Activated CD8-positive, alpha-beta memory T cell treated with anti-CD3 and anti-CD28 coated beads, Interleukin-2, amount 10 ng/mL, durations not matched to agents 7 days and 5 days (primary cell): ENCODE measurements at regions not wholly inside any gene's neighbourhood (a gene's known extent, or its start where the extent isn't known, plus 50 kb on each side); places are given as distances from the start of the nearest gene placed in this dataset.

Source experiments
- ATAC-seq: fragments of 150-1000 bp; cut with Tn5 transposase; one replicate; pipeline ENCODE4 v1.10.0; 2021; ENCODE audit warnings: moderate library complexity
- CTCF ChIA-PET: fragments of 350-600 bp; sonication (Branson Sonifier 250); formaldehyde crosslinking; loops from one replicate; lab custom pipeline; 2021; ENCODE audit warnings: antibody characterized with exemption; lab: Charles Lee
- DNase-seq: peaks from one replicate; pipeline ENCODE4 v3.0.0-alpha.2; 2020
- H3K27ac Mint-ChIP-seq: one replicate; pipeline ENCODE4 v1.8.0; 2021; ENCODE audit warnings: mild to moderate bottlenecking, mixed read lengths
- H3K27me3 Mint-ChIP-seq: one replicate; pipeline ENCODE4 v1.8.0; 2021; ENCODE audit warnings: mixed read lengths
- H3K36me3 Mint-ChIP-seq: one replicate; pipeline ENCODE4 v1.8.0; 2021; ENCODE audit warnings: mild to moderate bottlenecking, mixed read lengths
- H3K4me1 Mint-ChIP-seq: one replicate; pipeline ENCODE4 v1.8.0; 2021; ENCODE audit warnings: mixed read lengths
- H3K4me3 Mint-ChIP-seq: one replicate; pipeline ENCODE4 v1.8.0; 2021; ENCODE audit warnings: mild to moderate bottlenecking, moderate library complexity, mixed read lengths
- H3K9me3 Mint-ChIP-seq: one replicate; pipeline ENCODE4 v1.8.0; 2022; ENCODE audit warnings: low read depth, mixed read lengths

GRCh38 chr2:49225126-49225525 is 70.8 kb upstream of the FSHR start:
- ATAC-seq = no peak

GRCh38 chr2:49224426-49225010 is 70.2 kb upstream of the FSHR start:
- no peak overlapping the region for H3K4me3 Mint-ChIP-seq
- ATAC-seq (no peak), DNase-seq (no peak)
- no peaks in the 10 kb centered on the region for H3K9me3 Mint-ChIP-seq
- no peaks in the 10 kb centered on the region for H3K36me3 Mint-ChIP-seq
- no peaks in the 10 kb centered on the region for H3K27me3 Mint-ChIP-seq
- H3K4me1 Mint-ChIP-seq = no peaks in the 10 kb centered on the region
- CTCF ChIA-PET = no interaction called here
- H3K27ac Mint-ChIP-seq = no peak overlapping the region

More at GRCh38 chr2:49225126-49225525, 70.8 kb upstream of the FSHR start:
- no peaks in the 10 kb centered on the region for H3K27me3 Mint-ChIP-seq
- H3K4me1 Mint-ChIP-seq = no peaks in the 10 kb centered on the region
- H3K4me3 Mint-ChIP-seq = no peak overlapping the region
- no peak for DNase-seq
- CTCF ChIA-PET = no interaction called here
- no peaks in the 10 kb centered on the region for H3K36me3 Mint-ChIP-seq
- no peaks in the 10 kb centered on the region for H3K9me3 Mint-ChIP-seq
- no peak overlapping the region for H3K27ac Mint-ChIP-seq

GRCh38 chr2:49222975-49223528 is 68.7 kb upstream of the FSHR start:
- no peak overlapping the region for H3K4me3 Mint-ChIP-seq

GRCh38 chr2:49219741-49220140 is 65.4 kb upstream of the FSHR start:
- Mint-ChIP-seq H3K36me3 (no peaks in the 10 kb centered on the region), H3K4me1 (no peaks in the 10 kb centered on the region), H3K4me3 (no peak overlapping the region), H3K9me3 (peaks cover 6% of the 10 kb centered on the region), H3K27ac (no peak overlapping the region), H3K27me3 (no peaks in the 10 kb centered on the region)
- DNase-seq (no peak), ATAC-seq (no peak)
- CTCF ChIA-PET = no interaction called here

More at GRCh38 chr2:49222975-49223528, 68.7 kb upstream of the FSHR start:
- Mint-ChIP-seq H3K27ac (no peak overlapping the region), H3K9me3 (no peaks in the 10 kb centered on the region), H3K27me3 (no peaks in the 10 kb centered on the region), H3K36me3 (no peaks in the 10 kb centered on the region), H3K4me1 (no peaks in the 10 kb centered on the region)
- ATAC-seq (no peak), DNase-seq (no peak)
- CTCF ChIA-PET = no interaction called here

- no peaks in the 10 kb centered on the region for H3K36me3 Mint-ChIP-seq
- H3K27me3 Mint-ChIP-seq = no peaks in the 10 kb centered on the region
- no peaks in the 10 kb centered on the region for H3K4me1 Mint-ChIP-seq
- ATAC-seq (no peak), DNase-seq (no peak)
- H3K9me3 Mint-ChIP-seq = peaks cover 7% of the 10 kb centered on the region
- CTCF ChIA-PET = no interaction called here
- no peak overlapping the region for H3K4me3 Mint-ChIP-seq
- H3K27ac Mint-ChIP-seq = no peak overlapping the region
Observed at GRCh38 chr2:49210191-49210590, 55.9 kb upstream of the FSHR start.

GRCh38 chr2:49207204-49207603 is 52.9 kb upstream of the FSHR start:
- Mint-ChIP-seq H3K27ac (no peak overlapping the region), H3K36me3 (no peaks in the 10 kb centered on the region), H3K4me3 (no peak overlapping the region), H3K4me1 (no peaks in the 10 kb centered on the region), H3K27me3 (no peaks in the 10 kb centered on the region), H3K9me3 (peaks cover 5% of the 10 kb centered on the region)
- ATAC-seq = no peak
- no peak for DNase-seq
- CTCF ChIA-PET = no interaction called here
